DOHH2 (cell line): ENCODE measurements at regions not wholly inside any gene's neighbourhood (a gene's known extent, or its start where the extent isn't known, plus 50 kb on each side); places are given as distances from the start of the nearest gene placed in this dataset.
"Not testable (repeated sequence)": the region's sequence is repeated elsewhere in the genome, so short reads cannot be mapped to it uniquely, and the experiment has no call there.

Source experiments
- H3F3A ChIP-seq: fragments of 200-600 bp; sonication (generic), shearing (Covaris generic); 2 replicates; pipeline ENCODE4 v1.6.0; 2016; ENCODE audit warnings: antibody characterized with exemption, mild to moderate bottlenecking; ENCODE audit not compliant: control insufficient read depth, insufficient read depth
- H3K27ac ChIP-seq: fragments of 200-600 bp; sonication (generic); 2 replicates; pipeline ENCODE4 v1.5.1; 2014; ENCODE audit warnings: low read depth, mild to moderate bottlenecking, low read length, moderate library complexity
- H3K27me3 ChIP-seq: fragments of 200-600 bp; sonication (generic); 2 replicates; pipeline ENCODE4 v1.6.1; 2014; ENCODE audit warnings: mild to moderate bottlenecking, low read length, mixed read lengths; ENCODE audit not compliant: control insufficient read depth
- H3K36me3 ChIP-seq: fragments of 200-600 bp; sonication (generic); 2 replicates; pipeline ENCODE4 v1.6.1; 2014; ENCODE audit warnings: mild to moderate bottlenecking, low read length, moderate library complexity, mixed read lengths; ENCODE audit not compliant: control insufficient read depth
- H3K4me1 ChIP-seq: fragments of 200-600 bp; sonication (generic); 2 replicates; pipeline ENCODE4 v1.6.1; 2014; ENCODE audit warnings: mild to moderate bottlenecking, low read length, mixed read lengths; ENCODE audit not compliant: control insufficient read depth
- H3K4me2 ChIP-seq: fragments of 200-600 bp; sonication (generic); 2 replicates; pipeline ENCODE4 v1.6.0; 2014; ENCODE audit warnings: mild to moderate bottlenecking, low read length, moderate library complexity
- H3K4me3 ChIP-seq: fragments of 200-600 bp; sonication (generic); 2 replicates; pipeline ENCODE4 v1.5.1; 2014; ENCODE audit warnings: mild to moderate bottlenecking, low read length, mixed read lengths
- H3K79me2 ChIP-seq: fragments of 200-600 bp; sonication (generic); 2 replicates; pipeline ENCODE4 v1.6.1; 2014; ENCODE audit warnings: mild to moderate bottlenecking, low read length, mixed read lengths; ENCODE audit not compliant: control insufficient read depth
- H3K9me2 ChIP-seq: fragments of 200-600 bp; sonication (generic); replicated peaks from 2 replicates; pipeline ENCODE4 v1.6.1; 2014; ENCODE audit warnings: mild to moderate bottlenecking, low read length, mixed read lengths; ENCODE audit not compliant: control insufficient read depth
- H3K9me3 ChIP-seq: fragments of 200-600 bp; sonication (generic); 2 replicates; pipeline ENCODE4 v1.6.1; 2014; ENCODE audit warnings: antibody characterized with exemption, low read length, mixed read lengths; ENCODE audit not compliant: control insufficient read depth, insufficient read depth
- H4K20me1 ChIP-seq: fragments of 200-600 bp; sonication (generic); 2 replicates; pipeline ENCODE4 v1.6.0; 2014; ENCODE audit warnings: low read depth, mild to moderate bottlenecking, antibody characterized with exemption, low read length, moderate library complexity; ENCODE audit not compliant: control insufficient read depth, insufficient read depth
- CTCF ChIP-seq: fragments of 200-600 bp; sonication (generic); IDR thresholded peaks from one replicate; pipeline ENCODE4 v1.5.1; 2014; ENCODE audit warnings: antibody characterized with exemption, mild to moderate bottlenecking, low read depth, low read length; ENCODE audit not compliant: poor library complexity, severe bottlenecking
- EZH2phosphoT487 ChIP-seq: fragments of 200-600 bp; sonication (generic); IDR thresholded peaks from 2 replicates; pipeline ENCODE4 v1.6.1; 2017; ENCODE audit warnings: borderline replicate concordance, mild to moderate bottlenecking, antibody characterized with exemption, low read length, moderate library complexity, mixed read lengths

DNA sequence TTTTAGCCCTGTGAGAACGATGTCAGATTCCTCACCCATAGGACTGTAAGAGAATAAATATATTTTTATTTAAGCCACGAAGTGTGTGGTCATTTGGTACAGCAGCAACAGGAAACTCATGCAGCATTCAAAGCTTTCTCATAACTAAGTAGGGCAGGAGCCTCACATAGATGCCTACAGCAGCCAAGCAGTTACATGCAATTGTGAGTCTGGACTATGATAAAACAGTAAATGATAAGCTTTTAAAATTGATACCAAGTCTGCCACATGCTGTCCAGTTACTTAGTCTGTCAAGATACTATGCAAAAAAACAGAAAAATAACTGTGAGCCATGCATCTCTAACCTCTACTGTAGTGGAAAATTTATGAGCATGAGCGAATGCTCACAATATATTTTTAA lies 359.6 kb downstream of the HS3ST1 start:
- no peaks in the 10 kb centered on the region for H3K79me2 ChIP-seq
- TF ChIP-seq EZH2phosphoT487, result no peak
- TF ChIP-seq CTCF, result no peak
- H3K4me2 ChIP-seq, result no peak overlapping the region
- H3K9me2 ChIP-seq, result no peaks in the 10 kb centered on the region
- no peaks in the 10 kb centered on the region for H3K9me3 ChIP-seq
- no peaks in the 10 kb centered on the region for H3K27me3 ChIP-seq
- no peaks in the 10 kb centered on the region for H4K20me1 ChIP-seq
- no peaks in the 10 kb centered on the region for H3F3A ChIP-seq
- H3K27ac ChIP-seq, result no peak overlapping the region
- H3K4me3 ChIP-seq, result no peak overlapping the region
- peaks cover 8% of the 10 kb centered on the region for H3K4me1 ChIP-seq
- H3K36me3 ChIP-seq, result no peaks in the 10 kb centered on the region

DNA sequence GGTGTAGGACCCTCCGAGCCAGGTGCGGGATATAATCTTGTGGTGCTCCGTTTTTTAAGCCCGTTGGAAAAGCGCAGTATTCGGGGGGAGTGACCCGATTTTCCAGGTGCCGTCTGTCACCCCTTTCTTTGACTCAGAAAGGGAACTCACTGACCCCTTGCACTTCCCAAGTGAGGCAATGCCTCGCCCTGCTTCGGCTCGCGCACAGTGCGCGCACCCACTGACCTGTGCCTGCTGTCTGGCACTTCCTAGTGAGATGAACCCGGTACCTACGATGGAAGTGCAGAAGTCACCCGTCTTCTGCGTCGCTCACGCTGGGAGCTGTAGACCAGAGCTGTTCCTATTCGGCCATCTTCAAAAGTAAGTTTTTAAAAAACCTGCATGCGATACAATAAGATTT lies 362.1 kb downstream of the HS3ST1 start:
- not testable (repeated sequence) for H3K9me2 ChIP-seq, H4K20me1 ChIP-seq, H3F3A ChIP-seq, H3K27me3 ChIP-seq, H3K4me2 ChIP-seq, H3K79me2 ChIP-seq, H3K4me1 ChIP-seq, H3K27ac ChIP-seq, H3K9me3 ChIP-seq, H3K36me3 ChIP-seq, H3K4me3 ChIP-seq

- H3K36me3 ChIP-seq, H3F3A ChIP-seq, H3K9me3 ChIP-seq, H3K27me3 ChIP-seq, H3K9me2 ChIP-seq, H3K4me1 ChIP-seq, H3K4me2 ChIP-seq, H3K4me3 ChIP-seq, H4K20me1 ChIP-seq, H3K79me2 ChIP-seq, H3K27ac ChIP-seq: not testable (repeated sequence)
These were observed 368.1 kb downstream of the HS3ST1 start for GRCh38 chr4:11060637-11061036.

DNA sequence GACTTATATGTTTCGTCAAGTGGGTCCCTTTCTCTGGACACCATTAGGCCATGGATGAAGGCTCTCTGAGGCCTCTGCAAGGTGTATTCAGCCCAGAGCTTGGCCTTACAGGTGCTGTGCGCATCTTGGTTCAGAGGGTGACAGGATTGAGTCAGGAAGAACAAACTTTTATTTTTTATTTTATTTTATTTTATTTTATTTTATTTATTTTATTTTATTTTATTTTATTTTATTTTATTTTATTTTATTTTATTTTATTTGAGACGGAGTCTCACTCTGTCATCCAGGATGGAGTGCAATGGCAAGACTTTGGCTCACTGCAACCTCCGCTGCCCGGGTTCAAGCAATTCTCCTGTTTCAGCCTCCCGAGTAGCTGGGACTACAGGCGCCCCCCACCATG lies 370.4 kb upstream of the CLNK start:
- not testable (repeated sequence) for H3K4me3 ChIP-seq, H3K9me2 ChIP-seq

DNA sequence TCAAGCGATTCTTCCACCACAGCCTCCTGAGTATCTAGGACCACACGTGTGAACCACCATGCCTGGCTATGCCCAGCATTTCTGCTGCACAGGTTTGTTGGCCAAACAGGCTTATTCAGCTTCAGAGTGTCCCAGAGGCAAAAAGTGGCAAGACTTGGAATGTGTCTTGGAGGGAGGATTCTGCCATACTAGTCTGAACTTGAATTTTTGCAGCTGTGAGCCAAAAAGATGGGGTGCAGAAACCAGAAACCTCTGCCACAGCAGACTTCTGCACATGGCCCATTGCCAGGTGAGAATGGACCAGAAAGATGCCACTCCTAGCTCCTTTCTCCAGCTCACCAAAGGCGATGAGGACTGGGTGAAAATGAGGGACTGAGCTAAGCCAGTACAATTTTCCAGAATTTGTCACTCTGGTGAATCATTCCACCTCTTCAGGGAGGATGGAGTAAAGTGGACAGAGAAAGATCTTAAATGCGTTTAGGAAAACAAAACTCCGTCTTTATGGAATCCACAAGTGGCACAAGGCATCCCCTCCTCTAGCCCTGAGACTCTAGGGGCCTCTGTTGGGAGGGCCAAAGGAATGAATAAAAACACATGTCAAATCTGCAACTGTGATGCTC lies 369.1 kb upstream of the CLNK start:
- Histone ChIP-seq H3K36me3 (no peaks in the 10 kb centered on the region), H4K20me1 (no peaks in the 10 kb centered on the region), H3K79me2 (no peaks in the 10 kb centered on the region), H3K4me1 (peaks cover 9% of the 10 kb centered on the region), H3F3A (no peaks in the 10 kb centered on the region), H3K9me2 (no peaks in the 10 kb centered on the region), H3K4me3 (no peak overlapping the region), H3K9me3 (no peaks in the 10 kb centered on the region), H3K27ac (no peak overlapping the region), H3K4me2 (no peak overlapping the region), H3K27me3 (no peaks in the 10 kb centered on the region)
- no peak for TF ChIP-seq EZH2phosphoT487
- no peak for TF ChIP-seq CTCF

More for the DNA sequence above, 370.4 kb upstream of the CLNK start:
- not testable (repeated sequence) for H3F3A ChIP-seq, H3K36me3 ChIP-seq, H3K79me2 ChIP-seq, H4K20me1 ChIP-seq, H3K4me1 ChIP-seq, H3K27ac ChIP-seq, H3K27me3 ChIP-seq, H3K4me2 ChIP-seq, H3K9me3 ChIP-seq
